ENCODE measurements at regions not wholly inside any gene's neighbourhood (a gene's known extent, or its start where the extent isn't known, plus 50 kb on each side); places are given as distances from the start of the nearest gene placed in this dataset.

DNA sequence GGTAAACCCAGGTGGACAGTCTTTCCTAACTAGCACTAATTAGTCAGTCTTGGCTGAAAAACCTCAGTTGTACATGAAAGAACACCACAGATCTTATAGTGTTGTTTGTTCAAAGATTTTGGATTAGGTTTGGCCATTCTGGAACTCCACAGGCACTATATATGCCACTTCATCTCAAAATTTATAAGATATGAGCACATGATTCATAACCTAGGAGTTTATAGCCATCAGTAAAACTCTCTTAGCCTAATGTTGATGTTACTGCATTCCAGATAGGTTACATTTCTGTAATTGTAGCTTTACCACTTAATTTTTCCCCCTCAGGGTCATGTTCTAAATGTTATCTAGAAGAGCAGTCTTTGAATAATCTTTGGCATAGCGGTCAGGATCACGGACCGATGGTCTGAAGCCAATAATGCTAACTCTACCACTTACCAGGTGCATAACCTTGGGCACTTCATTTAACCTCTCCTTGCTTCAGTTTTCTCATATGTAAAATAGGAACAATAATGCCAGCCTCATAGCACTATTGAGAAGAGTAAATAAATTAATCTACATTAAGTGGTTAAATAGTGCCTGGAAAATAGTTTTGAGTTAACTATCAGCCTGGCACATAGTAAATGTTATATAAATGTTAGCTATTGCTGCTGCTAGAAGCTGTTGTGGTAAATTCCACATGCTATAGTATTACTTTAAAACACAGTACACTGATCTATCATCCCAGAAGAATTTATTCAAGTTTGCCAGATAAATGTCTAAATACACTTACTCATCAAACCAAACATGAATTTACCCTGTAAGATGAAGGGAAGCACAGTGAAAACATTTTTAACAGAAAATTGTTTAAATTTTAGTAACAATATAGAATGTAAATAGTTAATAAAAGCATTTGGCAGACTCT lies 743.9 kb downstream of the NR2F1-AS1 start:
- TF ChIP-seq, protein P1, sequence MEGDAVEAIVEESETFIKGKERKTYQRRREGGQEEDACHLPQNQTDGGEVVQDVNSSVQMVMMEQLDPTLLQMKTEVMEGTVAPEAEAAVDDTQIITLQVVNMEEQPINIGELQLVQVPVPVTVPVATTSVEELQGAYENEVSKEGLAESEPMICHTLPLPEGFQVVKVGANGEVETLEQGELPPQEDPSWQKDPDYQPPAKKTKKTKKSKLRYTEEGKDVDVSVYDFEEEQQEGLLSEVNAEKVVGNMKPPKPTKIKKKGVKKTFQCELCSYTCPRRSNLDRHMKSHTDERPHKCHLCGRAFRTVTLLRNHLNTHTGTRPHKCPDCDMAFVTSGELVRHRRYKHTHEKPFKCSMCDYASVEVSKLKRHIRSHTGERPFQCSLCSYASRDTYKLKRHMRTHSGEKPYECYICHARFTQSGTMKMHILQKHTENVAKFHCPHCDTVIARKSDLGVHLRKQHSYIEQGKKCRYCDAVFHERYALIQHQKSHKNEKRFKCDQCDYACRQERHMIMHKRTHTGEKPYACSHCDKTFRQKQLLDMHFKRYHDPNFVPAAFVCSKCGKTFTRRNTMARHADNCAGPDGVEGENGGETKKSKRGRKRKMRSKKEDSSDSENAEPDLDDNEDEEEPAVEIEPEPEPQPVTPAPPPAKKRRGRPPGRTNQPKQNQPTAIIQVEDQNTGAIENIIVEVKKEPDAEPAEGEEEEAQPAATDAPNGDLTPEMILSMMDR (IDR thresholded peaks at IDR 0.05), result no peak
- TF ChIP-seq EZH2 (IDR thresholded peaks at IDR 0.05; ENCODE audit: borderline replicate concordance, insufficient read depth, low read depth, low read length, poor library complexity, severe bottlenecking), result no peak

All from B cell (primary cell).